Esophagus muscularis mucosa (tissue), 4 donors: ENCODE measurements at regions not wholly inside any gene's neighbourhood (a gene's known extent, or its start where the extent isn't known, plus 50 kb on each side); places are given as distances from the start of the nearest gene placed in this dataset.

Experiments used
- DNase-seq: peaks from one replicate; pipeline ENCODE4 v3.0.0-alpha.2; 2017; ENCODE audit errors: extremely low spot score
- H3K27ac ChIP-seq, 4 donors: fragments of 200-600 bp; sonication (generic); replicated peaks in 1 of 4; 1 replicate in 3 of 4; 2 replicates in 1 of 4; pipeline ENCODE4 v1.5.1; 2016 to 2019; ENCODE audit warnings: mild to moderate bottlenecking in 1 of 4
- H3K27me3 ChIP-seq, 4 donors: fragments of 200-600 bp; sonication (generic); one replicate each; pipeline versions ENCODE4 v1.5.1 to v1.6.0; 2016 to 2019
- H3K36me3 ChIP-seq, 4 donors: fragments of 200-600 bp; sonication (generic); one replicate each; pipeline ENCODE4 v1.5.1; 2016 to 2019
- H3K4me1 ChIP-seq, 4 donors: fragments of 200-600 bp; sonication (generic); one replicate each; pipeline ENCODE4 v1.5.1; 2016 to 2019
- H3K4me3 ChIP-seq, 4 donors: fragments of 200-600 bp; sonication (generic); 1 replicate in 2 of 4; 2 replicates in 2 of 4; pipeline ENCODE4 v1.5.1; 2016 to 2019; ENCODE audit warnings: mild to moderate bottlenecking in 4 of 4, moderate library complexity in 1 of 4
- H3K9me3 ChIP-seq, 4 donors: fragments of 200-600 bp; sonication (generic); 1 replicate in 3 of 4; 2 replicates in 1 of 4; pipeline ENCODE4 v1.5.1; 2016 to 2019
- EP300 ChIP-seq: sonication (generic); formaldehyde crosslinking; IDR thresholded peaks from one replicate; pipeline ENCODE4 v1.6.1; 2017; ENCODE audit warnings: antibody characterized with exemption
- POLR2A ChIP-seq: fragments of 450-650 bp; IDR thresholded peaks from one replicate; pipeline ENCODE4 v1.6.1; 2017; ENCODE audit warnings: antibody characterized with exemption, moderate library complexity, mild to moderate bottlenecking, low read depth
- POLR2AphosphoS5 ChIP-seq, 2 donors: sonication (generic); formaldehyde crosslinking; IDR thresholded peaks; one replicate each; pipeline ENCODE4 v1.6.1; 2017; ENCODE audit warnings: antibody characterized with exemption in 2 of 2
- WGBS: methylation state at CpG from one replicate; pipeline ENCODE4 v1.1.5; 2018; 5-methylcytosine and 5-hydroxymethylcytosine counted together
- intact Hi-C: fragments of 100-400 bp; cut with DNase I; formaldehyde crosslinking; loops from one replicate; pipeline ENCODE4 v1.15.1; 2023
- TF ChIP-seq, protein P1 (sequence below), 3 experiments: fragments of 200-600 bp in 2 of 3; fragments of 450-650 bp in 1 of 3; sonication (generic) in 2 of 3; IDR thresholded peaks; one replicate each; pipeline ENCODE4 v1.5.1; 2017 to 2019; ENCODE audit warnings: antibody characterized with exemption in 3 of 3, mild to moderate bottlenecking in 2 of 3, moderate library complexity in 1 of 3

DNA sequence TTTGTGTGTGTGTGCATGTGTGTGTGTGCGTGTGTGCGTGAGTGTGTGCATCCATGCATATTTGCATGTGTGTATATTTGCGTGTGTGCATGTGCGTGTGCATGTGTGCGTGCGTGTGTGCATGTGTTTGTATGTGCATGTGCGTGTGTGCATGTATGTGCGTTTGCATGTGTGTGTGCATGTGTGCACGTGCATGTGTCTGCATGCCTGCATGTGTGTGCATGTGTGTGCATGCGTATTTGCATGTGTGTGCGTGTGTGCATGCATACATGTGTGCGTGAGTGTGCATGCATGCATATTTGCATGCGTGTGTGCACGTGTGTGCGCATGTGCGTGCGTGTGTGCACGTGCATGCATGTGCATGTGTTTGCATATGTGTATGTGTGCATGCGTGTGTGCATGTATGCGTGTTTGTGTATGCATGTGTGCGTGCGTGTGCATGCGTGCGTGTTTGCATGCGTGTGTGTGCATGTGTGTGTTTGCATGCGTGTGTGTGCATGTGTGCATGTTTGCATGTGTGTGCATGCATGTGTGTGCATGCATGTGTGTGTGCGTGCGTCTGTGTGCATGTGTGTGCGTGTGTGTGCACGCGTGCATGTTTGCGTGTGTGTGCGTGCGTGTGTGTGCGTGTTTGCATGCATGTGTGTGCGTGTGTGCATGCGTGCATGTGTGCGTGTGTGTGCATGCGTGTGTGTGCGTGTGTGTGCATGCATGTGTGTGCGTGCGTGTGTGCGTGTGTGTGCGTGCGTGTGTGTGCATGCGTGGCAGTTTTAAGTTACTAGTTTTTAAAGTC, 57.7 kb upstream of the SMOC2 start:
- WGBS = 85% methylated on average over 46 of the region's 46 CpGs
- H3K9me3 ChIP-seq = no peaks in the 10 kb centered on the region
- TF ChIP-seq POLR2A (no peak), EP300 (no peak), POLR2AphosphoS5 (IDR thresholded peaks at IDR 0.05) (no peak)
- TF ChIP-seq, protein P1, sequence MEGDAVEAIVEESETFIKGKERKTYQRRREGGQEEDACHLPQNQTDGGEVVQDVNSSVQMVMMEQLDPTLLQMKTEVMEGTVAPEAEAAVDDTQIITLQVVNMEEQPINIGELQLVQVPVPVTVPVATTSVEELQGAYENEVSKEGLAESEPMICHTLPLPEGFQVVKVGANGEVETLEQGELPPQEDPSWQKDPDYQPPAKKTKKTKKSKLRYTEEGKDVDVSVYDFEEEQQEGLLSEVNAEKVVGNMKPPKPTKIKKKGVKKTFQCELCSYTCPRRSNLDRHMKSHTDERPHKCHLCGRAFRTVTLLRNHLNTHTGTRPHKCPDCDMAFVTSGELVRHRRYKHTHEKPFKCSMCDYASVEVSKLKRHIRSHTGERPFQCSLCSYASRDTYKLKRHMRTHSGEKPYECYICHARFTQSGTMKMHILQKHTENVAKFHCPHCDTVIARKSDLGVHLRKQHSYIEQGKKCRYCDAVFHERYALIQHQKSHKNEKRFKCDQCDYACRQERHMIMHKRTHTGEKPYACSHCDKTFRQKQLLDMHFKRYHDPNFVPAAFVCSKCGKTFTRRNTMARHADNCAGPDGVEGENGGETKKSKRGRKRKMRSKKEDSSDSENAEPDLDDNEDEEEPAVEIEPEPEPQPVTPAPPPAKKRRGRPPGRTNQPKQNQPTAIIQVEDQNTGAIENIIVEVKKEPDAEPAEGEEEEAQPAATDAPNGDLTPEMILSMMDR (IDR thresholded peaks at IDR 0.05) = no peak
- no peak overlapping the region for H3K4me3 ChIP-seq
- no peaks in the 10 kb centered on the region for H3K27me3 ChIP-seq
- no peaks in the 10 kb centered on the region for H3K36me3 ChIP-seq
- intact Hi-C loops = no loop called here
- H3K4me1 ChIP-seq = peaks cover 0 to 18% (median 7%) of the 10 kb centered on the region in 4 donors
- DNase-seq = no peak
- H3K27ac ChIP-seq = no peak overlapping the region

DNA sequence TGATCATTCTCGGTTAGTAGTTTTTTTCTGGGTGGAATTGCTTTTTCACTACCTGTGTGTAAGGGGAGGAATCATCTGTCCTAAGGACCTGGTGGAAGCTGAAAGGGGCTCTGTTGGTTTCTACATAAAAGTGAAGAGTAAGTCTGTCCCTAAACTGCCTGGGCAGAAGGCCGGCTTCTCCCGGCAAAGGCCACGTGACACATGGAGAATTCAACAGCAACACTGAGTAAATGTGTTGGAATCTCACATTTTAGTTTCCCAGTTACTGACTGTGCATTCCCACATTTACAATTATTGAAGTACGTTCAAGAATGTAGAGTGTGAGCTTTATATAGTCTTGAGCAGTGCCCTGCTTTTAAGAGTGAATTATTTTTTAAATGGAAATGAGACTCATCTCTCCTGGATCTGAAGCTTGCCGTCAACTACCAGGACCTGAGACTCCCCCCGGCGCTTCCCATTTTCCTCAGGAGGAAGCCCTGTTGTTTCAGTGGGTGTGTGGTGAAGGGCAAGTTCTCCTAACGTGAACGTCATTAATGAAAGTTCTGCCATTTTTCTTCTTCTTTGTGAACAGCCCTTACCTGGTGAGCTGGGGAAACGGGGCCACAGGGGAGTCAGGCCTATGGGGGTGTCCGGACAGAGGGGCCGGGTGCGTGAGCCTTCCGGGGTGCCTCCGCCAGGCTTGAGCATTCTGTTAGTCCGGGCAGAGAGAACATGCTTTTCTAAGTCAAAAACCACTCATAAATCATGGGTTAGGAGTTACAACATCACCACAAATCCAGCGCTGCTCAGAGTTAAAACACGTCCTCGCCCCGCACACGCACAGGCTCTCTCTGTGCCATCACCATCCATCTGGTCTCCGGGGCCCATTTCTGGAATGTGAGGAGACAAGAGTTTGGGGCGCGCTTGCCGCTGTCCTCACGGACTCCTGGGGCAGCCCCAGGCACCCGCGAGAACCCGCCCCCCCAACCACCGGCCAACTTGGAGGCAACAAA, 56.6 kb upstream of the SMOC2 start:
- DNase-seq = no peak
- TF ChIP-seq EP300 (no peak), POLR2A (no peak), POLR2AphosphoS5 (IDR thresholded peaks at IDR 0.05) (no peak)
- TF ChIP-seq, protein P1 (IDR thresholded peaks at IDR 0.05) = no peak

DNA sequence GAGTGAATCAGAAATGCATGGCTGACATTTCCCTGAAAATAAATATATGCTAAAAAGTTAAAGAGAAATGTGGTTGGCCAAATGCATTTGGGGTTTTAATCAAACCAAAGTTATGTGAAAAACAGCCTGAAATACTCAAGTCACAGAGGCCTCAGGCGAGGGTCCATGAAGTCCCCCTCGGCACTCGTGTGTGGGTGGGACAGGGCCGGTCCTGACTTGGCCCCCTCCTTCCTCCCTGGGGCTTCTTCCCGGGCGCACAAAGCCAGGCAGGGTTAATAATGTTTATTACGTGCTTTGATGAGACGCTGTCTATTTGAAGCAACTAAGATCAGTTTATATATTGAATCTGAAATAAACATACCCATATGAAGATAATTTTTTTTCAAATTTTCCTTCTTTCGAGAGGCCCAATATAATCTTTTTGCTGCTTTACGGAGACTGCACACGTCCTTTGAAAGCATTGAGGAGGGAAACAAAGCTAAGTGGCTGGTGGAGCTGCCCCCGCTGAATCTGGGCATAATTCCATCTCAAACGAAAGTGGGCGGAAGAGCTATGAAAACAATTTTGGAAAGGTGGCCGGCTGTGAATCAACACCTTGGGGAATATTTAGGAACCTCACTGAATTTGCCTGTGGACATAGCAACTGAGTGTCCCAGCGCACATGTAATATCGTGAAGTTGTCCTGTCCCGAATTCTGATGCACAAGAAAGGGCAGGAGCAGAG, 55.8 kb upstream of the SMOC2 start:
- intact Hi-C loops = no loop called here
- Histone ChIP-seq H3K4me1 (peaks cover 0 to 18% (median 7%) of the 10 kb centered on the region in 4 donors), H3K36me3 (no peaks in the 10 kb centered on the region), H3K27ac (no peak overlapping the region), H3K9me3 (no peaks in the 10 kb centered on the region), H3K4me3 (no peak overlapping the region), H3K27me3 (no peaks in the 10 kb centered on the region)
- WGBS = 69% methylated on average over 18 of the region's 18 CpGs
- DNase-seq = no peak
- TF ChIP-seq POLR2AphosphoS5 (IDR thresholded peaks at IDR 0.05) = no peak
- TF ChIP-seq, protein P1 (IDR thresholded peaks at IDR 0.05) = no peak
- no peak for TF ChIP-seq EP300
- no peak for TF ChIP-seq POLR2A

More for the DNA sequence above, 56.6 kb upstream of the SMOC2 start:
- H3K36me3 ChIP-seq = no peaks in the 10 kb centered on the region
- WGBS = 80% methylated on average over 31 of the region's 31 CpGs
- peaks cover 0 to 18% (median 7%) of the 10 kb centered on the region in 4 donors for H3K4me1 ChIP-seq
- no peak overlapping the region for H3K4me3 ChIP-seq
- H3K27me3 ChIP-seq = no peaks in the 10 kb centered on the region
- no peak overlapping the region for H3K27ac ChIP-seq
- no peaks in the 10 kb centered on the region for H3K9me3 ChIP-seq
- intact Hi-C loops = no loop called here

DNA sequence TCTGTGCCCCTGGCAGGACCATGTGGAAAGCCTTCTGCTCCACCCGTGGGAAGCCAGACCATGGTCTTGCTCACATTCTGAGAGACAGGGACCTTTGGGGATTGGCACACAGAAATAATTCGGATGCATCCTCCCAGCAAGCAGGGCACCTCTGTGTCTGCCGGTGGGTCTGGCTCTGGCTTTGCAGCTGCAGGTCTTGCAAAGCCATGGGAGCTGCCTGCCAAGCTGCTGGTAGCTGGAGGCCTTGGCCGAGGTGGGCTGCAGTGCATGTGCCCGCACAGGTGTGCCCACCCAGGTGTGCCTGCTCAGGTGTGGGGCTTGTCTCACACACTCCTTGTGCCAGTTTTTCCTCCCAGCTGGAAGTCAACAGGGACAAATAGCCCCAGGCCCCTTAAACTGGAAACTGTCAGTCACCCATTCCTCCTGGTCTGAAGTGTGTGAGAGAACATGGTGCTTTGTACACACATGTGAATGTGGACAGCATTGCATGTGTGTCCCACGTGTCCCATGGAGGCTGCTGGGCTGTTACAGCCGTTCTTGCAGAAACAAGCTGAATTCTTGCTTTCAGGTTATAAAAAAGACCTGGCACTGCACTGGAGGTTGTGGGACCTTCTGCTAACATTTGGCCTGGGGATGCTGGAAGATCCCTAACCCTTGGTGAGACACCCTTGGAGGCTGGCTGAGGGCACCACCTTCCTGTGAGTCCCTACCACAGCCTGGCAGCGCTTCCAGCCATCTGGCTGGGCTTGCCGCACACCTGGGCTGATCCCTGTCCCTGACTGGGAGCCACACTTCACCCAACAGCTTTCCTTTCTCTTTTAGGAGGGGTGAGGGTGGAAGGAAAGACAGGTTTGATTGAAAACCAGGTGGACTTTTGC, 54.9 kb upstream of the SMOC2 start:
- WGBS = 82% methylated on average over 7 of the region's 9 CpGs
- no peak for DNase-seq

More for the DNA sequence above, 54.9 kb upstream of the SMOC2 start:
- H3K9me3 ChIP-seq = no peaks in the 10 kb centered on the region
- H3K4me1 ChIP-seq = peaks cover 0 to 18% (median 7%) of the 10 kb centered on the region in 4 donors
- TF ChIP-seq POLR2AphosphoS5 (IDR thresholded peaks at IDR 0.05) (no peak), EP300 (no peak), POLR2A (no peak)
- TF ChIP-seq, protein P1 (IDR thresholded peaks at IDR 0.05) = no peak
- peaks cover 0 to 4% (median 0%) of the 10 kb centered on the region in 4 donors for H3K27me3 ChIP-seq
- H3K27ac ChIP-seq = no peak overlapping the region
- H3K4me3 ChIP-seq = no peak overlapping the region
- H3K36me3 ChIP-seq = no peaks in the 10 kb centered on the region
- intact Hi-C loops = no loop called here
